SW480 (cell line): ENCODE measurements at regions not wholly inside any gene's neighbourhood (a gene's known extent, or its start where the extent isn't known, plus 50 kb on each side); places are given as distances from the start of the nearest gene placed in this dataset.
A peak's percentile ranks its signal among the peaks of the same experiment; 100 is the strongest.
"Not testable (repeated sequence)": the region's sequence is repeated elsewhere in the genome, so short reads cannot be mapped to it uniquely, and the experiment has no call there.

Experiments
- DNase-seq: peaks from one replicate; pipeline ENCODE4 v3.0.0-alpha.2; 2016; ENCODE audit warnings: low spot score

DNA sequence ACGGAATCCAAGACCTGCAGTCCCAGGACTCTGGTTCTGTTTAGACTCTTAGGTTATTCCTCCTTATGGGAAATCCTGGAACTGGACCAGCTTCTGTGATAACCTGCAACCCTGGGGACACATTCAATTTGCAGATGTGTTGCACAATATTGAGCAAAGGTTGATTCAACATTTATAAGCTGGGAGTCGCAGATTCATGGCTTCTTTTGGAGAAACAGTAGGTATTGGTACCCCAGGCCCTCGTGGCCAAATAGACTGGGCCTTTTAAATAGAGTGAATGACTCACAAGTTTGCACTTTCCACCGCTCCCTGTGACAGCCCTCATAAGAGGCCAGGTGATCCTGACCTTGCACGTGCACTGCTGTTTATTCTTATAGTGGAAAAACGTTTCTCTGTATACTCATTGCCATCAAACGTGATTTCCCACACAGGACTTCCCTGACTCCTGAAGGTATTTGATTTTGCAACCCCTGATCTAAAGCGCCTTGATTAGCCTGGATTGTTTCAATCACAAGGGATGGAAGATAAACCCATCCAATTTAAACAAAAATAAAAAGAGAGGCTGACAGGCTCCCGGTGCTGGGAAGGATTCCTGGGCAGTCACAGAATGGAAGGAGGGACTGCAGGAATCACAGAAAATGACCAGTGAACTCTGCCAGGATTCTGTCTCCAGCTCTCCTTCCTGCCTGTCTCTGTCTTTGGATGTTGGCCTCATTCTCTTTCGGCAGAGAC, 98.0 kb downstream of the VCPKMT start:
- peak; percentile 69 for DNase-seq

DNA sequence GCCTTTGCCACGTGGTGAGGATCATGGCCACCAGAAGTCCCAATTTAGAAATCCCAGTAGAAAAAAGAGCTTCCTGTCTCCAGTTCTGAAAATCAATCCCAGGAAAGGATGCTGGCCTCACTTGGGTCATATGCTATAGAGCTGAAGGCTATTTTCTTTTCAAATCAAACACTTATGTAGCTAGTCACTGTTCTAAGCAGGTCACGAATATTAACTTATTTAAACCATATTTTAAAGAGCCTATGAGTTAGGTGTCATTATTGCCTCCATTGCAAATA, 97.5 kb downstream of the VCPKMT start:
- DNase-seq, result no peak

DNA sequence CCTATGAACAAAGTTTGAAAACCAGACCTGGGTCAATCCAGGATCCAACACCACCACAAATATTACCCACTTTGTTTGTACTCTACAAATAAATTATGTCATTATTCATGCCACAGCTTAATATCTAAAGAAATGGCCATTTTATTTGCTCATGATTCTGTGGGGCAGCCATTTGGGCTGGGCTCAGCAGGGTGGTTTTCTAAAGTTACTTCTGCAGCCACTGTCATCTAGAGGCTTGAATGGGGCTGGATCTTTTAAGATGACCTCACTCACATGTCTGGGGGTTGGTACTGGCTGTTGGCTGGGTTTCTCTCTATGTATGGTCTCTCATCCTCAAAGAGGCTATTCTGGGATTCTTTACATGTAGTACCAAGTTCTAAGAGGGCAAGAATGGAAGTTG, 96.2 kb downstream of the VCPKMT start:
- no peak for DNase-seq

DNA sequence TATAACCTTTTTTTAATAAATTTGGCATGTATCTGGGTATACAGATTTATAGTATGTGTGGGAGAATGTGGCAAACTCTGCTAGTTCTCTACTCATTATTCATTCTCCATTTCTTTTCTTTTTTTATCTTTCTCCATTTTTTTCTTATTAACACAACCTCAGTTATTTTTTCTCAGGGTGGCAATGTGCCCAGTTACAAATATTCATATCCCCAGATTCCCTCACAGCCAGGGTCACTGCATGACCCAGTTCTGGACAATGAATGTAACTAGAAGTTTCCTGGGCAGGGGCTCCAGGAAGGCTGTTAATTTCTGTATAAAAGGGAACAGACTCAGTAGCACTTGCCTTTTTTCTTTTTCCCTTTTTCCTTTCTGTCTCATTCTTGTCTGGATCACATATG, 95.6 kb downstream of the VCPKMT start:
- no peak for DNase-seq

DNA sequence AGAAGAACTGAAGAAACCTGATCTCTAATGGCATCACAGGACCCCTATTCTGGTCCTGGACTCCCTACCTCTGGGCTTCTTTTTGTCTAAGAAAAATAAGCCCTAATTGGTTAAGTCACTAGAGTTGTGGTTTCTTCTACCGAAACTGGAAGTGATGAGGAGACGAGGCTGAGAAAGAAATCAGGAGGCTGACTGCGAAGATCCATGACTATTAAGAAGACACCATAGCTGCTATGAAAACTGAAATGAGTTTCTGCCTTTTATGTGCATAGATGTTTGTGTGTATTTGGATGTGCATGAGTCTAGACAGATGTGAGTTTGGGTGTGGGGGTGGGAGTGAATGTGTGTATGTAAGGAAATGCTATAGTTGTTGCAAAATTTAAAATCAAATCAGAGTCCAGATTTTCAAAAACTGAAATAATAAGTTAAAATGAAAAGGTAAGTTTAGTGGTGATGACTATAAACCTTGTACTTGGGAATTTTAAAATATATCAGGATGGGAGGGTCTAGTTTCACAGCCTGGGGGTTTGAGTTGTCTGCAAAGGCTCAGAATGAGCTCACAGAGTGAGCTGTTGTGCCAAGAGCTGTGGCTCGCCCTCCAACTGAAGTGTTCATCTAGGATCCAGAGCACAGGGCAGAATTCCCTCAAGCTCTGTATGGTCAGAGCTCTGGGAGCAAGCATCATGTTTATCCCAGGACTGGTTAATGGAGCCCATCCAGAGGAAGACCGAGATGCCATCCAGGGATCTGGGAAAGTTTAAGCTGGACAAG, 94.9 kb downstream of the VCPKMT start:
- no peak for DNase-seq

DNA sequence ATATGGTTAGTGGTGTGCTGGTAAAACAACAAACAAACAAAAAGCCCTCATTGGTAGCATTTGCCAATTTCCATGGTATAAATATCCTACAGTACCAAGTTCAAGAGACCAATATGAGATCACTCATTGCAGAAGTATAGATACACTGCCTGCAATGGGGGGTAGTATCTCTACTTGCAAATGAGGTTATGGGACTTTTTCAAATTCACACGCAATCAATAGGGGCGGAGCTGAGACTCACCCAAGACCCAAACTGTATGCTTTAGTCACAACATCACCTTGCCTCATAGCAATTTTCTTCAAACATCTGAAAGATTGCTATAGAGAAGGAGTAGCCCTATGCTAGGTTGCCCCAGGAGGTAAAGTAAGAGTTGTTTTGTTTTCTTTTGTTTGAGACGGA, 93.7 kb downstream of the VCPKMT start:
- DNase-seq, result no peak

DNA sequence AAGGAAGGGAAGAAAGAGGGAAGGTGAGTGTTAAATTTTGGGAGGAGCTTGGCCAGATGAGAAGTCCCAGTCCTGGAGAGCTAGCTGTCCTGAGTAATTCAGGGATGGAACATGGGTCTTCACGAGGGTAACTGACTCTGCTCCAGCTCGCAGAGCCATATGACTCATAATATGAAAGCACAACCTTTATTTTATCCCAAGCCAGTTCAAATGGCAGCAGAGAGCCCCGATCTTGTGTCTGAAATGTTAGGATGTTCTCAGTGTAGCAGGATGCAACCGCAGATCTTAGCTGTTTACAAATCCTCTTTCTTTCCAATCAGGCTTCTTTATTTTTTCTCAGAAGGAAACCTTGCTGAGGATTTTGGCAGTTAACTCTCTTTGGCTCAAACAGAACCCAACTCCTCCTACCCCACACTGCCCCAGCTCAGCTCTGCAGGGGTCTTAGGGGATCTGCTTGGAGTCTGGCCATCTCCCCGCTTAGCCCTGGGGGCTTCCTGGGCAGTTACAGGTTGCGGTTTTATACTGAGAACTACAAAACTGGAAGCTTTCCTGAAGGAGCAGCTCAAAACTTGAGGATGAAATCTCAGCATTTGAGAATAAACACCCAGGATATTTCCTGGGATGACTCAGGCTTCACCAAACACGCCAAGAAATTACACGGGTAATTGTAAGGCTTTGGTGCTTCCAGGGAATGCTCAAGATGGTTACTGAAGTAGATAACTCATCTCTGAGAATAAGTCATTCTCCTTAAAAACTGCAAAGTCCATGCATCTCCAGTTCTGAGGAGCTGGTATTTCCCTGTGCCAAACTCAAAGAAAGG, 92.5 kb downstream of the VCPKMT start:
- DNase-seq, result no peak

DNA sequence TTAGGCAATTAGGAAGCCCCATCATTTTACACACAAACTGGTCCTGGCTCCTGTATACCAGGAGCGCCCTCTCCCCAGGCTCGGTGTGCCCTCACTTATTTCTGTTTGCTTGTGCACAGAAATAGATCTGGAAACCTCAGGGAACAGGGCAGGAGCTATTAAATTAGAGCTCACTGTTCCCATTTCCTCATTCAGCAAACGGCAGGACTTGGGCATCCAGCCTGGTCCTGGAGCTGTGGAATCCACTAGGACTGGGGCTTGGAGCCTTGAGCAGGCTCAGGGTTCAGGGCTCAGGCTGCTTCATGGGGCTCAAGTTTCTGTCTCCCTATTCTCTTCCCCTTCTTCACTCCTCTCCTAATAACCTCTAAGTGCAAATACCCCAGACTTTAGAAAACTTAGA, 91.3 kb downstream of the VCPKMT start:
- no peak for DNase-seq

DNA sequence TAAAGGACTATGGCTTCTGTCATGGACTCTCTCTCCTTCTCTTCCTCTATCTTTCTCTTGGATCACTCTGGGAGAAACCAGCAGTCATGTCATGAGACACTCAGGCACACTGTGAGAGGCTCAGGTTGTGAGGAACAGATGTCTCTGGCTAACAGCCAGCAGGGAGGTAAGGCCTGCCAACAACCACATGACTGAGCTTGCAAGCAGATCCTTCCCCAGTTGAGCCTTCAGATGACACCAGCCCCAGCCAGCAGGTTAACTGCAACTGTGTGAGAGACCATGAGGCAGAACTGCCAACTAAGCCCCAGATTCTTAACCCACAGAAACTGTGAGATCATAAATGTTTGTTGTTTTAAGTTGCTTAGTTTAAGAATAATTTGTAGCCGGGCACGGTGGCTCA, 90.6 kb downstream of the VCPKMT start:
- no peak for DNase-seq

DNA sequence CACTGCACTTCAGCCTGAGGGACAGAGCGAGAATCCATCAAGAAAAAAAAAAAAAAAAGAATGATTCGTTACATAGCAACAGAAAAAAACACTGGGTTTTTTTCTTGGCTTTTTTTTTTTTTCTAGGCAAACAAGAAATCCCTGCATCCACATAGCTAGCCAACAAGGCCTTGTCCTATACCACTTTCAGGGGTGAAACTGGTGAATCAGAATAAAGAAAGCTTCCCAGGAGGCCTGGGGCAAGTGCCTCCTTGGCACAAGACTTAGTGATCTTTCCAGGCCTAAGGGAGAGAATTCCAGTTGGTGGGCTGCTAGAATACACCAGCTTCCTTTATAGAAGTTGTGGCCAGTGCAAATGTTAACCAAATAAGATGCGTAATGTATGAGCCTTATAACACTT, 90.0 kb downstream of the VCPKMT start:
- no peak for DNase-seq

DNA sequence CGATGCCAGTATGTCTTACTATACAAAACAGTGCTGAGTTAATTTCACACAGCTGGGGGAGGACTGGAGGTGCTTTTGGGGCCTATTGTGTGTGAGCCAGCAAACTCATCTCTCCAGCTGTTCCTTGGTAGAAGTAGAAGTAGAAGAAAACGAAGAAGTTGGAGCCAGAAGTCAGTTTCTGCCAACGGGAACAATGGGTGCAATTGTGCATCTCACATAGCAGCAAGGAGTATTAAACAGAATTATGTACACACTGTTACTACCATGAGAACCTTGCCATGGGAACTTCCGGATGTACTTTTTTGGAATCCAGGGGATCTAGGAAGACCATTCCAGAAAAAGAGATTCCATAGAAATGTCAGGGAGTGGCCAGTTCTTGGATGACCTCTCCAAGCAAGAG, 88.6 kb downstream of the VCPKMT start:
- DNase-seq, result no peak

DNA sequence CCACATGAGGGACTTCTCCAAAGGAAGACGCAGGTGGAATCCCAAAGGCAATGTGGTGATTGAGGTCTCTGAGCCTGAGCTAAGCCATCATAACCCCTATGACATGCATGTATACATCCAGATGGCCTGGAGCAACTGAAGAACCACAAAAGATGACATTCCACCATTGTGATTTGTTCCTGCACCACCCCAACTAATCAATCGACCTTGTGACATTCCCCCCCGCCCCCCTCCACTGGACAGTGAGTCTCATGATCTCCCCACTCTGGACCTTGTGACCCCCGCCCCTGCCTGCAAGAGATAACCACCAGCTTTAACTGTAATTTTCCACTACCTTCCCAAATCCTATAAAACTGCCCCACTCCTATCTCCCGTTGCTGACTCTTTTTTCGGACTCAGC, 87.9 kb downstream of the VCPKMT start:
- no peak for DNase-seq

DNA sequence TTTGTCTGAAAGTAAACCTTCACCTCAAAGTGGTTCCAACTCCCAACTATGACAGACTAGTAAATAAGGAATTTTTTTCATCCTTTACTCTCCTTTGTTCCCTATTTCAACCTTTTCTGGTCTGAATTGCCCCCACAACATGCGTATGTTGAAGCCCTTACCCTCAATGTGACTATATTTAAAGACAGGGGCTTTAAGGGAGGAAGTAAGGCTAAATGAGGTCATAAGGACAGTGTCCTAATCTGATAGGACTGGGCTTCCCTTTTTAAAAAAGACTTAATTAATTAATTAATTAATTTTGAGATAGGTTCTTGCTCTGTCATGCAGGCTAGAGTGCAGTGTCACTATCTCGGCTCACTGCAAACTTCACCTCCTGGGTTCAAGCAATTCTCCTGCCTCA, 86.3 kb downstream of the VCPKMT start:
- DNase-seq, result no peak

DNA sequence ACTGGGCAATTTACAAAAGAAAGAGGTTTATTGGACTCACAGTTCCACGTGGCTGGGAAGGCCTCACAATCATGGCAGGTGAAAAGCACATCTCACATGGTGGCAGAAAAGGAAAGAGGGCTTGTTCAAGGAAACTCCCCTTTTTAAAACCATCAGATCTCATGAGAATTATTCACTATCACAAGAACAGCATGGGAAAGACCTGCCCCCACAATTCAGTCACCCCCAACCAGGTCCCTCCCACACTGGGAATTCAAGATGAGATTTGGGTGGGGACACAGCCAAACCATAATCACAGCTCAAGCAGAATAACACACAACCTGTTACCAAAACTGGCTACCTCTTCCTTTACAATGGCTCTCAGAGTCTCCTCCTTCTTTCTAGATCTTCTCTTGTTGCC, 85.5 kb downstream of the VCPKMT start:
- DNase-seq, result not testable (repeated sequence)

DNA sequence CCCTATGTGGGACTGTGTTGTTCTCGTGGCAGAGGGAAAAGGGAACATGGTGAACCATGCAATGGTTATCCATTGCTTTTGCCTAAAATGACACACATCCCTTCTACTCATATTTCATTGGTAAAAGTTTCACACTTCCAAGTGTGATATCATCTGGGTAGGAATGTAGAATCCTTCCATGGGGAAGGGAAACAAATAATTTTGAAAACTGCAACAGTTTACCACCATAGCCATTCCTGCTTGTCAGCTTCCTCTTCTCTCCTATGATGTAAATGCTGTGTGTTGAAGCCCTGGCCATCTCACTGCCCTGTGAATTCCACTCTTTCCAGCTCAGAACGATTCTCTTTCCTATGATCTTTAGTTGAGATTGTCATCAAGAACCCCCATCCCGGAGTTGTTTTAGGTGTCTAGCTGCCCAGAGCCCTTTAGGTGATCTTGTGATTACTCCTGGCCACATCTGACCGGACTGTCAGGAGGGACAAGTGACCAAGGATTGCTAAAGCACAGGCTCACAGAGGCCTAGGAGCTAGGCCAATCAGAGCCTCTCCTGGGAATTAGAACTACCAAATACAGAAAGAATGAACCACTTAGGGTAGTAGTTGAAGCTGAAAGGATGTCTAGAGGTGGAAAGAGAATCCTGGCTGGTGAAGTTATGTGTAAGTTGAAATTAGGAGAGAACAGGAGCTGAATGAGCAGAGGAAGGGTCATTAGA, 84.6 kb downstream of the VCPKMT start:
- DNase-seq, result no peak

DNA sequence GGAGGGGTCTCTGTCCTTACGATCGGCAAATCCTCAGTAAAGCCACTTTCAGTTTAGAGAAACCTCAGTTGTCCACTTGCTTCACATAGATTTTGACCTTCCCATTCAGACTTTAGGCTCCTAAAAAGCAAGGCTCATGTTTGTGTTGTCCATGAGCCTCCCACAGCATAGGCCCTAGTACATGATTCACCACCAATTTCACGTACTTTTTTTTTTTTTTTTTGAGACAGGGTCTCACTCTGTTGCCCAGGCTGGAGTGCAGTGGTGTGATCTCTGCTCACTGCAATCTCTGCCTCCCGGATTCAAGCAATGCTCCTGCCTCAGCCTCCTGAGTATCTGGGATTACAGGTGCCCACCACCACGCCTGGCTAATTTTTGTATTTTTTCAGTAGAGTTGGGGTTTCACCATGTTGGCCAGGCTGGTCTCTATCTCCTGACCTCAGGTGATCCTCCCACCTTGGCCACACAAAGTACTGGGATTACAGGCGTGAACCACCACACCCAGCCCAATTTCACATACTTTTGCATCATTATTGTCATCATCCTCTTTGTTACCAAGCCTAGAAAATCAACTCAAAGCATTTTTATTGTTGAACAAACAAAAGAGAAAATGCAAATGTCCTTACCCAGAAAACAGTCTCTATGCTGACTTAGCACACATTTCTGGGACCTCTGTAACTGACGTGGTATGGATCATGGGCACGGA, 83.8 kb downstream of the VCPKMT start:
- not testable (repeated sequence) for DNase-seq

DNA sequence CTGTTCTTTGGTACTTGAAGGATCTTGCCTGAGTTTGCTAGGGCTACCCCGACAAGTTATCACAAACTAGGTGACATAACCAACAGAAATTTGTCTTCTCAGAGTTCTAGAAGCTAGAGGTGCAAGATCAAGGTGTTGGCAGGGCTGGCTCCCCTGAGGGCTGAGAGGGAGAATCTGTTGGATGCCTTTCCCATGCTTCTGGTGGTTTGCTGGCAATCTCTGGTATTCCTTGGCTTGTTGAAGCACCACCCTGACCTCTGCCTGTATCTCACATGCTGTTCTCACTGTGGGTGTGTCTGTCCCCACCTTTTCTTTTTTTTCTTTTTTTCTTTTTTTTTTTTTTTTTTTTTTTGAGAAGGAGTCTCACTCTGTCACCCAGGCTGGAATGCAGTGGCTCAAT, 81.2 kb downstream of the VCPKMT start:
- no peak for DNase-seq

DNA sequence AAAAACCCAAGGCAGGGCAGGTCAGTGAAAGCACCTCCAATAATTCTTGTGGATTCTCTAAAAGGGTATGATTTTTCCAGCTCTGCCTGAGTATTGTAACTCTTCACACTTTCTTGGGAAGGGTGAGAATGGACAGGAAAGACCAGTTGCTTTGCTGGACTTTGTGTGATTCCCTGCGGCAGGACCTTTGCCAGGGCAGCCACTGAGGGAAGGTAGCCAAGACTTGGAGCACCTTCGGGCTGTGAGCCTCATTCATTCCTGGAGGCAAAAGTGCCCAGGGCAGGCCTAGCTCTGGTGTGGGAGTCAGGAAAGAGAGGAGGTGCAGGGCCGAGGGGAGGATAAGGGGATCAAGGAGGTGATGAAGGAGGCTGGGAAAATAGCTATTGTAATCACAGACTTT, 80.2 kb downstream of the VCPKMT start:
- DNase-seq, result no peak

DNA sequence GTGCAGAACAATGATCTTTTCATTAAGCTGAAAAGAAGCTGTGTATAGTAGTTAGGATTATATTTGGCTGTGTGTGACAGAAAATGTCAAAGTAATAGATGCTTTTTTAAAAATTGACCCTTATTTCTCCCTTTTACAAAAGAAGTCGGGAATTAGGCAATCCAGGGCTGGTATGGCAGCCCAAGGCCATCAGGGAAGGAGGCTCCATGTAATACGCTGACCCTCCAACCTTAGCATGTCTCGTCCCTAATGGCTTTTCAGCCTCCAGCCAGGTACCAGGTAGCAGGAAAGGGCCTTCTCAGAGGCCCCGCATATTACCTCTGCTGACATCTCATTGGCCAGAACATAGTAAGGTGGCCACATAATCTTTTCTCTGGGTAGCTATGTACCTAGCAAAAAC, 79.7 kb downstream of the VCPKMT start:
- DNase-seq, result no peak

DNA sequence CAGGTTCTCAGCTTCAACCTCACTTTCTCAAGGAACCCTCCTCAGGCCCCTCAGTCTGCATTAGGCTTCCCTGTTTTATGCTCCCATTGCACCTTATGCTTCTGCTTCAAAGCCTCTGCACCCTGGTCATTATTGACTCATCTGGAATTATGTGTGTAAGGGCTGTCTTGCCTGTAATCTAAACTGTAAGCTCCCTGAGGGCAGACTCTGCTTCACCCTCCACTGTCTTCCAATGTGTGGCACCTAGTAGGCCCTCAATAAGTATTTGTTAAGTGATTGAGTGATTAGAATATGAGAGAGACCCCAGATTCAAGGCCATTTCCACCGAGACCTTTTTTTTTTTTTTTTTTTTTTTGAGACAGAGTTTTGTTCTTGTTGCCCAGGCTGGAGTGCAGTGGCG, 79.1 kb downstream of the VCPKMT start:
- DNase-seq, result no peak

DNA sequence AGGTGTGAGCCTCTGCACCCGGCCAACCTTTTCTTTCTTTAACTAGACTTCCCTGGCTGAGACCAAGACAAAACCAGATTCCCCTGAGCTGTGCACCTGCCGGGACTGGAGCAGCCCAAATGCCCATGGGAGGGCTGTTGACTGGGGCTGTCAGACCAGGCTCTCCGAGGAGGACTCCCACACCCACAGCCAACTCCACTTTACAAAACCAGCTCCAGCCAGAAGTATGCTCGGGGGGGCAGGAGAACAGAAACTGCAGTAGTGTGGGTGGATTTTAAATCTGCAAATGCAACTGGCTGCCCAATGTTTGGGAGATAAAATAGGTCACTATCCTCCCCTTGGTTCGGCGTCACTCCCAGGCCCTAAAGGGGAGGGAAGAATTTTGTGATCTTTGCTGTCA, 78.5 kb downstream of the VCPKMT start:
- no peak for DNase-seq
